Uterus (tissue), 3 donors: ENCODE measurements at regions not wholly inside any gene's neighbourhood (a gene's known extent, or its start where the extent isn't known, plus 50 kb on each side); places are given as distances from the start of the nearest gene placed in this dataset.

Experiments used
- DNase-seq, 2 donors: peaks; one replicate each; pipeline ENCODE4 v3.0.0-alpha.2; 2019 to 2020
- H3K27ac ChIP-seq, 2 donors: fragments of 200-600 bp; sonication (generic); 1 replicate in 1 of 2; 2 replicates in 1 of 2; pipeline ENCODE4 v1.5.1; 2016 to 2018
- H3K27me3 ChIP-seq, 2 donors: fragments of 200-600 bp; sonication (generic); one replicate each; pipeline ENCODE4 v1.5.1; 2018 to 2019; ENCODE audit warnings: control low read depth in 1 of 2
- H3K36me3 ChIP-seq, 2 donors: fragments of 200-600 bp; sonication (generic); one replicate each; pipeline ENCODE4 v1.5.1; 2019; ENCODE audit warnings: control low read depth in 1 of 2
- H3K4me1 ChIP-seq, 2 donors: fragments of 200-600 bp; sonication (generic); one replicate each; pipeline ENCODE4 v1.5.1; 2018 to 2019; ENCODE audit warnings: control low read depth in 1 of 2
- H3K4me3 ChIP-seq, 2 donors: fragments of 200-600 bp; sonication (generic); 1 replicate in 1 of 2; 2 replicates in 1 of 2; pipeline ENCODE4 v1.5.1; 2018 to 2019; ENCODE audit warnings: mild to moderate bottlenecking in 1 of 2
- H3K9me3 ChIP-seq, 2 donors: fragments of 200-600 bp; sonication (generic); one replicate each; pipeline ENCODE4 v1.5.1; 2019; ENCODE audit warnings: control low read depth in 1 of 2
- CTCF ChIP-seq, 4 experiments: fragments of 200-600 bp in 2 of 4; fragments of 450-650 bp in 2 of 4; sonication (generic) in 2 of 4; IDR thresholded peaks; one replicate each; pipeline ENCODE4 v1.5.1; 2016 to 2019; ENCODE audit warnings: antibody characterized with exemption in 4 of 4, mild to moderate bottlenecking in 2 of 4, moderate library complexity in 1 of 4
- POLR2A ChIP-seq, 2 donors: fragments of 450-650 bp; IDR thresholded peaks; one replicate each; pipeline ENCODE4 v1.6.1; 2016; ENCODE audit warnings: antibody characterized with exemption in 2 of 2, mild to moderate bottlenecking in 1 of 2, moderate library complexity in 1 of 2
- intact Hi-C: fragments of 100-400 bp; cut with DNase I; formaldehyde crosslinking; loops from one replicate; pipeline ENCODE4 v1.15.1; 2023; ENCODE audit warnings: low total_unique reads
- donor health status: DM: yes; HTN: yes; CAD: no.

DNA sequence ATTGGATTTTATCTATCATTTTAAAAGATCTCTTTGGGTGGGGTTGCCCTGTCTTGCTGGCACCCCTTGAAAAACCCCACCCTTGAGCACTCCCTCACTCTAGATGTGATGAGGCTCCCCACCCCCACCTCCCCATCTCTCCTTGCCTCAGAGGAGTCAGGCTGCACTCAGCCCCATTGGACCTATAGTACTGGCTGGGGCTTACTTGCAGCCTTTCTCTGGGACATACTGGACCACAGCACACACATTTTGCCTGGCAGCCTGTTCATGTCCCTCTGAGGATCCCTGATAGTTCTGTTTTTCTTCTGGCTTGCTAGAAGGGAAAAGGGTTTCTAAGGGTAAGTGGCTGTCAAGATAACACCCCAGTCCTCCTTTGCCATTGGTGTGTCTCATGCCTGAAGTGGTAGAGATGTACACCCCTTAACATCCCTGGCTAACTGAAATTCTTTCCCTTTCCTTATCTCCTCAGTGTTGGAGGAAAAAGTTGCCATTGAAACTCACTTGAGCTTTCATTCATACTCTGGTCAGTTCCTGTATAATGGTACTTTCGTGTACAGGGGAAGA lies 553.4 kb upstream of the CITED2 start:
- no peak for TF ChIP-seq POLR2A (IDR thresholded peaks at IDR 0.05)
- TF ChIP-seq CTCF (IDR thresholded peaks at IDR 0.05), result no peak
- Histone ChIP-seq H3K9me3 (no peaks in the 10 kb centered on the region), H3K4me1 (no peaks in the 10 kb centered on the region), H3K27me3 (no peaks in the 10 kb centered on the region), H3K36me3 (no peaks in the 10 kb centered on the region), H3K27ac (no peak overlapping the region), H3K4me3 (no peak overlapping the region)
- intact Hi-C loops, result no loop called here
- DNase-seq, result no peak

DNA sequence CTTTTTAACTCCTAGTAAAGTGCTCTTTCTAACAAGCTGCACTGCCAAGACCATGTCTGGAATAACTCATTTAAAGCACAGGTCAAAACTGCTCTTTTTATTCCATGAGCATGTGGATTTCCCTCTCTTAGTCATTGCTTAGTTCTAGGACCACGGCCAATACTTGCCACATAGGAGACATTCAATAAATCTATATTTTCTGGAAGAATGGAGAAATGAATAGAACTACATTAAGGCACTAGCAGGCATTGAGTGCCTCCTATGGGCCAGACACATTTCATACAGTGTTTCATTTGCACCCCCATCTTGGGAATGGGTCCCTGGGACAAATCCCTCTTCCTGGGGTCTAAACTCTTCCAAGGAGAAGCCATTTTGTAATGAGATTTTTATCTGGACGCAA lies 552.8 kb upstream of the CITED2 start:
- TF ChIP-seq POLR2A (IDR thresholded peaks at IDR 0.05) (no peak), CTCF (IDR thresholded peaks at IDR 0.05) (peak in 1 of 4 experiments; percentile 12)
- Histone ChIP-seq H3K27me3 (no peaks in the 10 kb centered on the region), H3K4me3 (no peak overlapping the region), H3K27ac (no peak overlapping the region), H3K9me3 (no peaks in the 10 kb centered on the region), H3K4me1 (no peaks in the 10 kb centered on the region), H3K36me3 (no peaks in the 10 kb centered on the region)
- intact Hi-C loops, result no loop called here
- peak in 1 of 2 donors; percentile 36 for DNase-seq

DNA sequence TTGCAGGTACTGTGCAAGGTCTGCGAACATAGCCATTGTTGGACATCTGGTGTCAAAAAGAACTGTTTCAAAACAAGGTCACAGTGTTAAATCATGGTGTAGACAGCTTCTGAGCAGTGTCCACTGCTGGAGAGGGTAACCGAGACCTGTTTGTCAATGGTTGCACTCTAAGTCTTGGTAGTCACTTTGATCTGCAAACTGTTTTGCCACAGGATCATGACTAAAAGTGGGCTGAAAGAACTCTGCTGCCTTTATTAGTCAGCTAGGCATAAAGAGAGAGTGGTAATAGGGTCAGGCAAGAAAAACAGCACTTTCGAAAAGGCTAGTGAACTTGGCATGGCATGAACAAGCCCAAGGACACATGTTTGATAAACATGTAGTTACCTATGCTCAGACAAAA lies 552.3 kb upstream of the CITED2 start:
- intact Hi-C loops, result no loop called here
- Histone ChIP-seq H3K4me1 (no peaks in the 10 kb centered on the region), H3K27me3 (no peaks in the 10 kb centered on the region), H3K27ac (peak overlapping the region in 1 of 2 donors; percentile 44), H3K36me3 (no peaks in the 10 kb centered on the region), H3K9me3 (no peaks in the 10 kb centered on the region), H3K4me3 (no peak overlapping the region)
- TF ChIP-seq POLR2A (IDR thresholded peaks at IDR 0.05) (no peak), CTCF (IDR thresholded peaks at IDR 0.05) (no peak)
- no peak for DNase-seq

DNA sequence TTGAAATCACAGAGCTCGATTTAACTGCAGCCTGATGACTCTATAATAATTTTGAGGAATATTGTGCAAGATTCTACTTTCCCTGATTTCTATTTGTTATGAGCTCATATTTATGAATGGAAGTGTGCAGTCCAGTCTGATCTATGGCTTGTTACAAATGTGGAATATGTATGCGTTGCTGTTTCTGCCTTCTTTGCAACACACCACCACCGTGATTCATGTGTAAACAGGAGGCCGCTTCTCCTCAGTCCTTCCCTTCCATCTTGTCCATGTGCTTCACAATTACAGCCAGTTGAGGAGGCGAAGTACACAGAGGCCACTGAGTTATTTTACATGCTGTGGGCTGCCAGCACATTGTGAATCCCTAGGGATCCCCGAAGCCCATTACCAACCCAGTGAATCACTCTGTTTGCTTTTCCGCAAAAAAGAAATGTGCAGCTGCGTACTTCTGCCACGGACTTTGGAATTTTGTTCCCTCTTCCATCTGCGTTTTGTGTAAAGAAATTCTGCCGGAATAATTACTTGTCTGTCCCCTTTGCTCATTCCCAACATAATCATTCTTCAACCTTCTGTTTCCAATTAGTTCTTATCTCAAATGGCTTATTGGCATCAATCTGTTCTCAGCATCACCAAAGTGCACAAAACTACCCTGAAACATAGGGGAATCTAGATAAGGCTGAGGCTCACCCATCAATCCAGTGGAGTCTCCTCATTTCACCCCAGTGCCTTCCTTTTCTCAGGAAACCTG lies 551.6 kb upstream of the CITED2 start:
- intact Hi-C loops, result no loop called here
- TF ChIP-seq POLR2A (IDR thresholded peaks at IDR 0.05), result no peak
- TF ChIP-seq CTCF (IDR thresholded peaks at IDR 0.05), result no peak

DNA sequence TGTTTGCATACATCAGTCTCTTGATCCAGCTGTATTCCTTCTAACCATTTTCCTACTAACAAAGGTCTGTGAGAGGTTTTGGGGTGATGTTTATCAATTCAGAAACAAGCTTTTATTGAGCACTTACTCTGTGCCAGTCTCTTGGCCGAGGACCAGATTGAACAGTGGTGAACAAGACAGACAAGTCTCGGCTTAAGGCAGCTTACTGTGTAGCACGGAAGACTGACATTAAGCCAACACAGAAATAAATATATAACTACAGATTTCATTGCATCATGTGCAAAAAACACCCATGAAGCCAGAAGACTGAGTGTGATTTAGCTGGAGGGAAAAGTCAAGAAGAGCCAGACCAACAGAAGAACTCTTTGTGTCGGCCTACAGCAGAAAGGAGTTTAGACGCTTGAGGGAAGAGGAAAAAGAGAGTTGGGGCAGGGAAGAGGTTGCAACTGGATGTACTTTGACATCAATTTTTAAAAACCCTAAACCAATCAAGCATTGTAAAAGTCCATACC lies 549.6 kb upstream of the CITED2 start:
- Histone ChIP-seq H3K27ac (no peak overlapping the region), H3K36me3 (no peaks in the 10 kb centered on the region), H3K4me3 (no peak overlapping the region), H3K27me3 (no peaks in the 10 kb centered on the region), H3K4me1 (no peaks in the 10 kb centered on the region), H3K9me3 (no peaks in the 10 kb centered on the region)
- intact Hi-C loops, result no loop called here
- TF ChIP-seq CTCF (IDR thresholded peaks at IDR 0.05), result no peak
- TF ChIP-seq POLR2A (IDR thresholded peaks at IDR 0.05), result no peak
- DNase-seq, result no peak

More for the DNA sequence above, 551.6 kb upstream of the CITED2 start:
- H3K4me1 ChIP-seq, result no peaks in the 10 kb centered on the region
- no peaks in the 10 kb centered on the region for H3K27me3 ChIP-seq
- peak; percentile 27 for DNase-seq
- H3K9me3 ChIP-seq, result no peaks in the 10 kb centered on the region
- peak overlapping the region in 1 of 2 donors; percentile 44 for H3K27ac ChIP-seq
- H3K4me3 ChIP-seq, result no peak overlapping the region
- no peaks in the 10 kb centered on the region for H3K36me3 ChIP-seq
